WERI-Rb-1 (cell line): ENCODE measurements at regions not wholly inside any gene's neighbourhood (a gene's known extent, or its start where the extent isn't known, plus 50 kb on each side); places are given as distances from the start of the nearest gene placed in this dataset.
A peak's percentile ranks its signal among the peaks of the same experiment; 100 is the strongest.

Experiments
- DNase-seq: peaks from one replicate; pipeline ENCODE4 v3.0.0-alpha.2; 2020
- H3K27ac ChIP-seq: fragments of 250-450 bp; sonication (Bioruptor Pico); 2 replicates; pipeline ENCODE4 v1.5.1; 2020; ENCODE audit warnings: mild to moderate bottlenecking, moderate library complexity
- H3K27me3 ChIP-seq: fragments of 250-450 bp; sonication (Bioruptor Pico); 2 replicates; pipeline ENCODE4 v1.5.1; 2021; ENCODE audit warnings: mild to moderate bottlenecking, low read depth, moderate library complexity; ENCODE audit not compliant: insufficient read depth, severe bottlenecking
- H3K36me3 ChIP-seq: fragments of 250-450 bp; sonication (Bioruptor Pico); 2 replicates; pipeline ENCODE4 v1.5.1; 2020; ENCODE audit warnings: mild to moderate bottlenecking, moderate library complexity
- H3K4me3 ChIP-seq: 2 replicates; pipeline ENCODE4 v1.5.1; 2011; ENCODE audit warnings: low read depth, mild to moderate bottlenecking, control low read depth, low read length
- H3K9me3 ChIP-seq: fragments of 250-450 bp; sonication (Bioruptor Pico); 2 replicates; pipeline ENCODE4 v1.5.1; 2021; ENCODE audit warnings: mild to moderate bottlenecking, moderate library complexity; ENCODE audit not compliant: severe bottlenecking
- CTCF ChIP-seq: IDR thresholded peaks from 2 replicates; pipeline ENCODE4 v1.5.1; 2011; ENCODE audit warnings: low read depth, mild to moderate bottlenecking, control low read depth, inconsistent platforms, low read length

GRCh38 chr18:79579807-79580497, 99.7 kb upstream of the CTDP1 start:
- Histone ChIP-seq H3K4me3 (no peak overlapping the region), H3K27ac (no peak overlapping the region), H3K36me3 (no peaks in the 10 kb centered on the region), H3K27me3 (no peaks in the 10 kb centered on the region), H3K9me3 (no peaks in the 10 kb centered on the region)
- peak; percentile 6 for DNase-seq
- no peak for TF ChIP-seq CTCF

DNA sequence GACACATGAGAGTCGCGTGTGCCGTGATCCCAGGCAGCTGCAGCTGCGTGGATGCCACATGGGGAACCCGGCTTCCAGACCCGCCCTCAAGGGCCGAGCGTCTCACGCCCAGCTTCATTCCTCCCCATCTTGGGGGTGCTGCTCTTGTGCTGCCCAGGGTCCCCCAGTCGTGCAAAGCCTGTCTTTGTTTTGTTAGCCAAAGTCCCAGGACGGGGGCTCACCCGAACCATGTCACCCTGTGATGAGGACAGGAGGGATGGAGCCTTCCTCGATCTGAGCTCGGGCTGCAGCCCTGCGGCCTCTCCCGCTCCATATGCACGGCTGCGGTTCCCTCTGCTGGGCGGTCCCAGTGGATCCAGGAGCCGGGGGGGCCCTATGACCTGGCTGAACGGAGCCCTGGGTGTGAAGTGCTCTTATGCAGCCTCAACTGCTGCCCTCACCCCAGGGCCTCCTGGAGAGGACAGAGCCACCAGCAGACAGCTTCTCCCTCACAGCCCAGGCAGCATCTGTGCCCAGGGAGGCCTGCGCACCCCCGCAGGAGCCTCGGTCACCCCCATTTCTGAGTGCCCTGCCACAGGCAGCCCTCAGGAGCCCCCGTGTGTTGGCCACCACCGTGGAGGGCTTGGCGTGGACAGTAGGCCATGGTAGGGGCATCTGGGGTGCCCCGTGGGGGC, 99.0 kb upstream of the CTDP1 start:
- DNase-seq: peak; percentile 6
- Histone ChIP-seq H3K36me3 (no peaks in the 10 kb centered on the region), H3K27ac (no peak overlapping the region), H3K27me3 (no peaks in the 10 kb centered on the region), H3K9me3 (no peaks in the 10 kb centered on the region), H3K4me3 (no peak overlapping the region)
- TF ChIP-seq CTCF: no peak

DNA sequence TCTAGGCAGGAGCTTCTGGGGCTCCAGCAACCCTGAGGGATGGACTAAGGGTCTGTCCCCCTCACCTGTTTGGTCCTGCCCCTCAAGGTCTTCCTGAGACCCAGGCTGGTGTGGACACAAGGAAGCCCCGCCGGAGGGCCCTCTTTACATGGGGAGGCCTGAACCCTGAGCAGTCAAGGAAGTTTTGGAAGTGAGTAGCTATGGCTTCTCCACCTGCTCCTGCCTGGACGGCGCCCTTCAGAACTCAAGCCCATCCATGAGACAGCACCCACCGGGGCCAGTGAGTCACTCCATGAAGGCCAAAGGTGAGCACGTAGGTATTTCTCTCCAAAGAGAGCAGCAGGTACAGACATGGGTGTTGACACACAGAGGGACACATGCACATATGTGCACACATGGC, 98.2 kb upstream of the CTDP1 start:
- Histone ChIP-seq H3K27ac (no peak overlapping the region), H3K9me3 (no peaks in the 10 kb centered on the region), H3K4me3 (no peak overlapping the region), H3K36me3 (no peaks in the 10 kb centered on the region), H3K27me3 (no peaks in the 10 kb centered on the region)
- peak; percentile 8 for DNase-seq
- TF ChIP-seq CTCF: no peak

DNA sequence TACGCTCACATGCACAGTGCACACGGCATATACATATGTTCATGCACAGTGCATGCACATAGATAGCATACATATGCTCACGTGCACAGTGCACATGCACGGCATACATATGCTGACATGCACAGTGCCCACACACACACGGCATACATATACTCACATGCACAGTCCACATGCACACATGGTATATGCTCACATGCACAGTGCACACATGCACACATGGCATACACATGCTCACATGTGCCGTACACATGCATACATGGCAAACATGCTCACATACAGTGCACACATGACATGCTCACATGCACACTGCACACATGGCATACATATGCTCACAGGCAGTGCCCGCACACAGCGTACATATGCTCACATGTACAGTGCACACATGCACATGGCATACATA, 97.7 kb upstream of the CTDP1 start:
- peak; percentile 2 for DNase-seq
- Histone ChIP-seq H3K36me3 (no peaks in the 10 kb centered on the region), H3K4me3 (no peak overlapping the region), H3K27me3 (no peaks in the 10 kb centered on the region), H3K9me3 (no peaks in the 10 kb centered on the region), H3K27ac (no peak overlapping the region)
- no peak for TF ChIP-seq CTCF

DNA sequence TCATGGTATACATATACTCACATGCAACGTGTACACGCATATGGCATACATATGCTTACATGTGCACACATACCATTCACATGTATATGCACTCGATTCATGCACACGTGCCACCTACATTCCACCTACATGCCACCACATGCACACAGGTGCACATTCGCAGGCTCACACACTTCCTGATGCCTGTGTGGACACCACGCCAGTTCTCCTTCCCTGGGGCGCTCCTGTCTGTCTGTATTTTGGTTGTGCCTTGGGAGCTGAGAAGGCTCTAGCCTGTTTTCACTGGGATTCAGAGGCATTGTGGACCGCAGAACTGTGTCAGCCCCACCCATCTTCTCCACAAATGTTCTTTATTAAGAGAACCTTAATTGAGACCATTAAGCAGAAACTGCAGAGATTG, 96.6 kb upstream of the CTDP1 start:
- no peaks in the 10 kb centered on the region for H3K27me3 ChIP-seq
- no peak overlapping the region for H3K4me3 ChIP-seq
- TF ChIP-seq CTCF: no peak
- H3K9me3 ChIP-seq: no peaks in the 10 kb centered on the region
- H3K36me3 ChIP-seq: no peaks in the 10 kb centered on the region
- H3K27ac ChIP-seq: no peak overlapping the region
- DNase-seq: peak; percentile 1

GRCh38 chr18:79583426-79583825, 96.2 kb upstream of the CTDP1 start:
- Histone ChIP-seq H3K36me3 (no peaks in the 10 kb centered on the region), H3K27ac (no peak overlapping the region), H3K27me3 (no peaks in the 10 kb centered on the region), H3K9me3 (no peaks in the 10 kb centered on the region), H3K4me3 (no peak overlapping the region)
- no peak for TF ChIP-seq CTCF
- peak; percentile 4 for DNase-seq
